Activated B cell treated with CpG ODN at 0.5 μM for 24 hours (primary cell): ENCODE measurements at regions not wholly inside any gene's neighbourhood (a gene's known extent, or its start where the extent isn't known, plus 50 kb on each side); places are given as distances from the start of the nearest gene placed in this dataset.

Experiments used
- ATAC-seq: fragments of 200-7000 bp; cut with Tn5 transposase; one replicate; pipeline ENCODE4 v1.10.0; 2021; ENCODE audit warnings: low read depth, mild to moderate bottlenecking, moderate library complexity
- CTCF ChIA-PET: fragments of 350-600 bp; sonication (Branson Sonifier 250); formaldehyde crosslinking; loops from one replicate; lab custom pipeline; 2021; ENCODE audit warnings: antibody characterized with exemption; lab: Charles Lee
- POLR2A ChIA-PET: fragments of 350-600 bp; sonication (Branson Sonifier 250); formaldehyde crosslinking; loops from one replicate; lab custom pipeline; 2021; ENCODE audit warnings: antibody characterized with exemption; lab: Charles Lee
- DNase-seq: peaks from one replicate; pipeline ENCODE4 v3.0.0; 2022
- H3K27ac Mint-ChIP-seq: one replicate; pipeline ENCODE4 v1.8.0; 2020; ENCODE audit warnings: mixed read lengths
- H3K27me3 Mint-ChIP-seq: one replicate; pipeline ENCODE4 v1.8.0; 2021; ENCODE audit warnings: mixed read lengths
- H3K36me3 Mint-ChIP-seq: one replicate; pipeline ENCODE4 v1.8.0; 2021; ENCODE audit warnings: low read depth, mixed read lengths
- H3K4me1 Mint-ChIP-seq: one replicate; pipeline ENCODE4 v1.8.0; 2021; ENCODE audit warnings: mixed read lengths
- H3K4me3 Mint-ChIP-seq: one replicate; pipeline ENCODE4 v1.8.0; 2020; ENCODE audit warnings: mild to moderate bottlenecking, mixed read lengths
- H3K9me3 Mint-ChIP-seq: one replicate; pipeline ENCODE4 v1.8.0; 2020; ENCODE audit warnings: mixed read lengths
- intact Hi-C: fragments of 100-400 bp; cut with micrococcal nuclease; formaldehyde crosslinking; loops from one replicate; pipeline ENCODE4 v1.15.1; 2024
- TF ChIP-seq, protein P1 (sequence below): fragments of 200-600 bp; IDR thresholded peaks from one replicate; pipeline ENCODE4 v1.8.0; 2022; ENCODE audit warnings: antibody characterized with exemption, mild to moderate bottlenecking

DNA sequence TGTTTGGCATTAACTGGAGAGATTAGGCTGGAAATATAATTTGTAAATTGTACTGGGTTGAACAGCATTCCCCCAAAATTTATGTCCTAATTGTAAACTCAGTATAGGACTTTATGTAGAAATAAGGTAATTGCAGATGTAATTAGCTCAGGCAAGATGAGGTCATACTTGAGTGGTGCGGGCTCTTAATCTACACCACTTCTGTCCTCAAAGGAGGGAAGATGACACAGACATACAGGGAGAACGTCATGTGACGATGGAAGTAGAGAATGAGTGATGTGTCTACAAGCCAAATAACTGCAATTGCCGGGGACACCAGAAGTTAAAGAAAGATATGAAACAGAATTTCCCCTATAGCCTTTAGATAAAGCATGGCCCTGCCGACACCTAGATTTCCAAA lies 1501.1 kb upstream of the PIK3C3 start:
- TF ChIP-seq, protein P1, sequence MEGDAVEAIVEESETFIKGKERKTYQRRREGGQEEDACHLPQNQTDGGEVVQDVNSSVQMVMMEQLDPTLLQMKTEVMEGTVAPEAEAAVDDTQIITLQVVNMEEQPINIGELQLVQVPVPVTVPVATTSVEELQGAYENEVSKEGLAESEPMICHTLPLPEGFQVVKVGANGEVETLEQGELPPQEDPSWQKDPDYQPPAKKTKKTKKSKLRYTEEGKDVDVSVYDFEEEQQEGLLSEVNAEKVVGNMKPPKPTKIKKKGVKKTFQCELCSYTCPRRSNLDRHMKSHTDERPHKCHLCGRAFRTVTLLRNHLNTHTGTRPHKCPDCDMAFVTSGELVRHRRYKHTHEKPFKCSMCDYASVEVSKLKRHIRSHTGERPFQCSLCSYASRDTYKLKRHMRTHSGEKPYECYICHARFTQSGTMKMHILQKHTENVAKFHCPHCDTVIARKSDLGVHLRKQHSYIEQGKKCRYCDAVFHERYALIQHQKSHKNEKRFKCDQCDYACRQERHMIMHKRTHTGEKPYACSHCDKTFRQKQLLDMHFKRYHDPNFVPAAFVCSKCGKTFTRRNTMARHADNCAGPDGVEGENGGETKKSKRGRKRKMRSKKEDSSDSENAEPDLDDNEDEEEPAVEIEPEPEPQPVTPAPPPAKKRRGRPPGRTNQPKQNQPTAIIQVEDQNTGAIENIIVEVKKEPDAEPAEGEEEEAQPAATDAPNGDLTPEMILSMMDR: no peak
- intact Hi-C loops: no loop called here
- Mint-ChIP-seq H3K27ac (no peak overlapping the region), H3K9me3 (peaks cover 4% of the 10 kb centered on the region), H3K4me1 (no peaks in the 10 kb centered on the region), H3K36me3 (no peaks in the 10 kb centered on the region), H3K4me3 (no peak overlapping the region), H3K27me3 (no peaks in the 10 kb centered on the region)
- POLR2A ChIA-PET: no interaction called here
- CTCF ChIA-PET: no interaction called here
- no peak for DNase-seq
- no peak for ATAC-seq

DNA sequence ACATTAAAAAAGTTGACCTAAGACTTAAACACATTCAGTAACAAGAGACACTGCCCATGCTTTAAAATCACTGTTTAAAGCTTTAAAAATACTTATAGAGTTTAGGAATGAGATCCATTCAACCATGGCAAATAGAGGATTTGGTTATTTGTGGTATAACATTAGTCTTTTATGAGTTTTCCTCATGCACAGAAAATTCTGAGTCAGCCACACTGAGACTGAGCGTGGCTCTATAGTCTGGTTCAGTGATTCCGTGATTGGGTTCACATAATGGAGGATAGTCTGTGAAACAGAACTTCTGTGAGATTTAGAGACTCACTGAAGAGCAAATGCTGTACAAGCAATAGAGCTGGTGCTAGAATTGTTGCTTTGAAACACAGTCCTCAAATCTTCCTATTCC lies 1502.4 kb upstream of the PIK3C3 start:
- no peaks in the 10 kb centered on the region for H3K4me1 Mint-ChIP-seq
- H3K27ac Mint-ChIP-seq: no peak overlapping the region
- H3K36me3 Mint-ChIP-seq: no peaks in the 10 kb centered on the region
- ChIA-PET POLR2A (no interaction called here), CTCF (no interaction called here)
- ATAC-seq (no peak), DNase-seq (no peak)
- H3K27me3 Mint-ChIP-seq: no peaks in the 10 kb centered on the region
- TF ChIP-seq, protein P1: no peak
- peaks cover 4% of the 10 kb centered on the region for H3K9me3 Mint-ChIP-seq
- intact Hi-C loops: no loop called here
- no peak overlapping the region for H3K4me3 Mint-ChIP-seq

- ChIA-PET CTCF (no interaction called here), POLR2A (no interaction called here)
- Mint-ChIP-seq H3K27me3 (no peaks in the 10 kb centered on the region), H3K4me1 (no peaks in the 10 kb centered on the region), H3K9me3 (peaks cover 6% of the 10 kb centered on the region), H3K4me3 (no peak overlapping the region), H3K36me3 (no peaks in the 10 kb centered on the region), H3K27ac (no peak overlapping the region)
- no peak for ATAC-seq
- intact Hi-C loops: no loop called here
- TF ChIP-seq, protein P1: no peak
- DNase-seq: no peak
These were observed 1504.3 kb upstream of the PIK3C3 start for GRCh38 chr18:40450751-40451150.

DNA sequence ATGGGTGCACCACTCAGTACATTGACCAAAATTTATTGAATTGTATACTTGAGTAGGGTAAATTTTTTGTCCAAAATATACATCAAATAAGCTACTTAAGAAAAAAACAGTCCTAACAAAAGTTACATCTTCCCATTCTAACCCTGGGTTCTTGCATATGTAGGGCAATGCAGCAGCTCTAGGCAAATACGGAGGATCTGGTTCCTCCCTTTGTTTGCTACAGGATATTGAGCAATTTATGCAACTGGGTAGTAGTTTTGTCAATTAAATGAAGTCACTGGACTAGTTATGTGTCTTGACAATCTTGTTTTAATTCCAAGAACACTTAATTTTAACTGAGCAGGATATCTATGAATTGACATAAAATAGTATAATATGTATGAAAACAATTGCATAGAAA lies 1507.2 kb upstream of the PIK3C3 start:
- POLR2A ChIA-PET: no interaction called here
- no peak for ATAC-seq
- Mint-ChIP-seq H3K4me3 (no peak overlapping the region), H3K9me3 (peaks cover 4% of the 10 kb centered on the region), H3K27me3 (no peaks in the 10 kb centered on the region), H3K27ac (no peak overlapping the region), H3K36me3 (no peaks in the 10 kb centered on the region), H3K4me1 (no peaks in the 10 kb centered on the region)
- CTCF ChIA-PET: no interaction called here
- TF ChIP-seq, protein P1: no peak
- no peak for DNase-seq
- intact Hi-C loops: no loop called here

DNA sequence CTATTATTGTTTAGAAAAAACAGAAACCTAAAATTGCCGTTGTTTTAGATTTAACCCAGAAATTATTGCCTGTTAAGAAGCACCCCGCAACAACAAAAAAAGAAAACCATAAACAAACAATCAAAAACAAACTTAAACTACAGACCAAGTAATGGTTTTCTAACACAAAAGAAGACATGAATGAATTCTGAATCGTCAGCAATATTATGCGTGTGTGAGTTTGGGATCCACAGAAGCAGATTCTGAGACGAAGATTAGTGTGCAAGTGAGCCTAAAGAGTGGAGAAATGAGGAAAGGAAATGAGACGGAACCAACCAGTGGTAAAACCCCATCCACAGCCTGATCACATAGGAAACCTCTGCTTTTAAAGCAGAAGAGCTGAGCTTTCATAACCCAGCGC lies 1514.9 kb upstream of the PIK3C3 start:
- H3K27ac Mint-ChIP-seq: no peak overlapping the region
- ATAC-seq (no peak), DNase-seq (no peak)
- TF ChIP-seq, protein P1: no peak
- H3K4me3 Mint-ChIP-seq: no peak overlapping the region
- H3K27me3 Mint-ChIP-seq: no peaks in the 10 kb centered on the region
- intact Hi-C loops: no loop called here
- H3K4me1 Mint-ChIP-seq: no peaks in the 10 kb centered on the region
- ChIA-PET CTCF (no interaction called here), POLR2A (no interaction called here)
- H3K9me3 Mint-ChIP-seq: peaks cover 2% of the 10 kb centered on the region
- H3K36me3 Mint-ChIP-seq: no peaks in the 10 kb centered on the region
